Progenitor cell of endocrine pancreas (in vitro differentiated cells): ENCODE measurements at regions not wholly inside any gene's neighbourhood (a gene's known extent, or its start where the extent isn't known, plus 50 kb on each side); places are given as distances from the start of the nearest gene placed in this dataset.

ENCODE experiments used
- DNase-seq: peaks from one replicate; pipeline ENCODE4 v3.0.0; 2021; ENCODE audit warnings: low spot score; ENCODE audit not compliant: unreplicated experiment
- H3K27ac Mint-ChIP-seq: 2 replicates; pipeline ENCODE4 v1.8.0; 2021; ENCODE audit warnings: mild to moderate bottlenecking, moderate library complexity, mixed read lengths
- H3K27me3 Mint-ChIP-seq: 2 replicates; pipeline ENCODE4 v1.8.0; 2021; ENCODE audit warnings: mixed read lengths
- H3K36me3 Mint-ChIP-seq: 2 replicates; pipeline ENCODE4 v1.8.0; 2022; ENCODE audit warnings: mixed read lengths; ENCODE audit not compliant: insufficient read depth
- H3K4me1 Mint-ChIP-seq: 2 replicates; pipeline ENCODE4 v1.8.0; 2021; ENCODE audit warnings: low read depth, mixed read lengths
- H3K4me3 Mint-ChIP-seq: 2 replicates; pipeline ENCODE4 v1.8.0; 2021; ENCODE audit warnings: low read depth, mild to moderate bottlenecking, moderate library complexity, mixed read lengths
- H3K9me3 Mint-ChIP-seq: 2 replicates; pipeline ENCODE4 v1.8.0; 2021; ENCODE audit warnings: low read depth, mixed read lengths
- CTCF ChIP-seq: fragments of 200-600 bp; sonication (generic); IDR thresholded peaks from one replicate; pipeline ENCODE4 v1.5.0; 2021; ENCODE audit warnings: antibody characterized with exemption, mild to moderate bottlenecking; ENCODE audit not compliant: unreplicated experiment

- H3K36me3 Mint-ChIP-seq = no peaks in the 10 kb centered on the region
- TF ChIP-seq CTCF = no peak
- H3K4me3 Mint-ChIP-seq = no peak overlapping the region
- H3K4me1 Mint-ChIP-seq = no peaks in the 10 kb centered on the region
- DNase-seq = no peak
- no peak overlapping the region for H3K27ac Mint-ChIP-seq
- peaks cover 3% of the 10 kb centered on the region for H3K9me3 Mint-ChIP-seq
- H3K27me3 Mint-ChIP-seq = no peaks in the 10 kb centered on the region
Observed at GRCh38 chr16:60459463-60459862, 1576.8 kb downstream of the CDH8 start.

GRCh38 chr16:60458255-60458654 lies 1578.0 kb downstream of the CDH8 start:
- TF ChIP-seq CTCF = no peak
- Mint-ChIP-seq H3K4me3 (no peak overlapping the region), H3K4me1 (no peaks in the 10 kb centered on the region), H3K27me3 (no peaks in the 10 kb centered on the region), H3K36me3 (no peaks in the 10 kb centered on the region), H3K9me3 (peaks cover under 1% of the 10 kb centered on the region), H3K27ac (no peak overlapping the region)
- no peak for DNase-seq

- H3K9me3 Mint-ChIP-seq = no peaks in the 10 kb centered on the region
- no peaks in the 10 kb centered on the region for H3K36me3 Mint-ChIP-seq
- H3K27ac Mint-ChIP-seq = no peak overlapping the region
- no peak for DNase-seq
- H3K4me1 Mint-ChIP-seq = no peaks in the 10 kb centered on the region
- no peaks in the 10 kb centered on the region for H3K27me3 Mint-ChIP-seq
- no peak overlapping the region for H3K4me3 Mint-ChIP-seq
- TF ChIP-seq CTCF = no peak
Observed at GRCh38 chr16:60452646-60453045, 1583.6 kb downstream of the CDH8 start.

GRCh38 chr16:60438894-60439293 lies 1597.3 kb downstream of the CDH8 start:
- no peak for TF ChIP-seq CTCF
- Mint-ChIP-seq H3K27me3 (no peaks in the 10 kb centered on the region), H3K9me3 (no peaks in the 10 kb centered on the region), H3K4me1 (no peaks in the 10 kb centered on the region), H3K36me3 (no peaks in the 10 kb centered on the region), H3K27ac (no peak overlapping the region), H3K4me3 (no peak overlapping the region)
- DNase-seq = no peak

- H3K36me3 Mint-ChIP-seq = no peaks in the 10 kb centered on the region
- no peak for TF ChIP-seq CTCF
- no peak for DNase-seq
- H3K9me3 Mint-ChIP-seq = no peaks in the 10 kb centered on the region
- no peaks in the 10 kb centered on the region for H3K4me1 Mint-ChIP-seq
- H3K27me3 Mint-ChIP-seq = no peaks in the 10 kb centered on the region
- no peak overlapping the region for H3K4me3 Mint-ChIP-seq
- no peak overlapping the region for H3K27ac Mint-ChIP-seq
Observed at GRCh38 chr16:60432472-60432871, 1603.8 kb downstream of the CDH8 start.

GRCh38 chr16:60419859-60420258 lies 1616.4 kb downstream of the CDH8 start:
- Mint-ChIP-seq H3K4me3 (no peak overlapping the region), H3K4me1 (no peaks in the 10 kb centered on the region), H3K27ac (no peak overlapping the region), H3K27me3 (no peaks in the 10 kb centered on the region), H3K9me3 (peaks cover 8% of the 10 kb centered on the region), H3K36me3 (no peaks in the 10 kb centered on the region)
- TF ChIP-seq CTCF = no peak
- DNase-seq = no peak
